HG03097 (cell line): ENCODE measurements at regions not wholly inside any gene's neighbourhood (a gene's known extent, or its start where the extent isn't known, plus 50 kb on each side); places are given as distances from the start of the nearest gene placed in this dataset.
"Not testable (repeated sequence)": the region's sequence is repeated elsewhere in the genome, so short reads cannot be mapped to it uniquely, and the experiment has no call there.

Experiments used
- ATAC-seq: cut with Tn5 transposase; IDR thresholded peaks from one replicate; pipeline ENCODE4 v1.9.1; 2021; ENCODE audit not compliant: unreplicated experiment, low FRiP score

DNA sequence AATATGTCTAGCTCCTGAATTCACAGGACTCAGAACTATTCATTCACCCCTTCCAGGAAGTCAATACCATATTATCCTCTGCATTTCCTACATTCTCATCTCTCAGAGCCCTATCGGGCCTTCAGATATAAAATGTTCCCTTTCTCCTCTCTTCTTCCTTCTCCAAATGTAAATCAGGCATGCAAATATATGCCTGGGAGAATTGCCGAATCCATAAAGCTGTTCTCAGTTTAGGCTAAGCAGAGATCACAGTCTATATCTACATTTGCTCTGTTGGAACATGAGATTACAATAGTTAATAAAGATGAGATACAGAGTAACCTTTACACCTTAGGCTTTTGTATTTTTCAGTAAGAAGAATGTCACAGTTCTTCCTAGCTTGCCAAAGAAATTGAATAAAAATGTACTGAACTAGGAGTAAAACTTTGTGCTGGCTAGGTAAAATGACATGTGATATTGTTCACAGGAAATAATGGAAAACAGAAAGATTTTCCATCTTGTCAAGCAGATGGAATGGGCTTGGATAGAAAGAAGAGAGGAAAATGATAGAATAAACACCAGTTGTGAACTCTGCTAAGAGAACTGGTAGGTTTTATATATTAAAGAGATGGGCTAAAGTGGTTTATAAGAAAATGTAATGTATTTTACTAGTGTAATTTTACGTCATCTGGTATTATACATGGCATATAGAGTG lies 161.5 kb downstream of the NRIP1 start:
- ATAC-seq: no peak

DNA sequence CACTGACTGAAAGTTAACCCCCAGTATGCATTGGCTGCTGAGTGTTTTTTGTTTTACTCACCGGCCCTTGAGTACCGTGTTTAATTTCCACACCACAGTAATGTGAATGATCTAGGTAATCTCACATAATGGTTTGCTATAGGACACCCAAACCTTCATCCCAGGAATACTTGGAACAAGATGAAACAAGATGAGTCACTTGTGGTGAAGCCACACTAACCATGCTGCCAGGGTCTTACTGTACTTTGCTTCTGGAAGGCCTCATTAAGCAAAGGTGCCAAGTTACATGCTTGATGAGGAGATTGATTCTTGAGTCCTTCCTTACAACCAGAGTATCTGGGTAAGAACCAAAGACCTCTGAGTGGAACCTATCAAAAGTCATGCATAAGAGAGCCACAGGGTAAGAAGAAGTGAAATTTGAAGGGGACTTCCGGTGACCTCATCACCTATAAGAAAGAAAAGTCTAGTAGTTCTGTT lies 163.3 kb downstream of the NRIP1 start:
- ATAC-seq: peak; percentile 57

DNA sequence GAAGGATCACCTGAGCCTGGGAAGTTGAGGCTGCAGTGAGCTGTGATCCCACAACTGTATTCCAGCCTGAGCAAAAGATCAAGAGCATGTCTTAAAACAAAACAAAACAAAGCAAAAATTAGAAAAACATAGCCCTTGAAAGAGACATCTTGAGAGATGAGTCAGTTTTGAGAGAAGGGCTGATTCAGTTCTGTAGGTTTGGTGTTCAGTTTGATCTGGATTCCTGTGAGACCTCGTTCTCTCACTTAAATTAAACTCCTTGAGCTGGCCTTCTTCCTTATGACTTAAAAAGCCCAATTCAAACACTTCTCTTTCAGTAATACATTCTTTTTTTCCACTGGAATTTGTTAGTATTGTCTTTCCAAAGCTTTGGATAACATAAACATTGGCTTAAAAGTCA lies 164.2 kb downstream of the NRIP1 start:
- no peak for ATAC-seq

DNA sequence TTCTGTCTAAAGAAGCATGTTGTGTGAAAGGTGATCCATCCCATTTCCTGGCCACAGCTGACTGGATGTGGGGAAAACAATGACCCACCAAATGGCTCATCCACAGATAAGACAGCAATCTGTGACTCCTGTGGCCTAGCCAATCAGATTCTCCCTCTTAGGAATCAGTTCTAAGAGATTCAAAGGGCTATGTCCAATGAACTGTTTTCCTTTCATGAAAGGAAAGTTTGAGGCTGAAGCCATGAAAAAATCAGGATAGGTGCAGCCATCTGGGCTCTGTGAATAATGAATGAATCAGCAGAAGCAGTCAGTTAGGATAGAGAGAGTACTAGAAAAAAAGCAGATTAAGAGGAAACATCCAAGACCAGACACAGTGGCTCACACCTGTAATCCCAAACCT lies 164.7 kb downstream of the NRIP1 start:
- ATAC-seq: no peak

DNA sequence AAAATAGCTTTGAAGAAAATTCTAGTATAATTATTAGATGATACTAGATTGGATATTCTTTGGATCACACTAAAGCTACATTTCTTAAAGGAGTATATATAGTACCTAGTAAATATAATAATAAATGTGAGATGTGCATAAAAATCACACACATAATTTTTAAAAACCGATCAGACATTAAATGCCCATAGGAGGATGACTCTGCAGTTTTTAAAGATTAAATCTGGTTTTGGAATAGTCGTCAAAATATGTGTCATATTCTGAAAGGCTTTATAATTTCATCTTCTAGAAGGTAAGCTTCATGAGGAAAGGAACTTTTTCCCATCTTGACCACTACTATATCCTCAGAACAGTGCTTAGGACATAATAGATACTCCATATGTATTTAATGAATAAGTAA lies 169.0 kb downstream of the NRIP1 start:
- ATAC-seq: no peak

DNA sequence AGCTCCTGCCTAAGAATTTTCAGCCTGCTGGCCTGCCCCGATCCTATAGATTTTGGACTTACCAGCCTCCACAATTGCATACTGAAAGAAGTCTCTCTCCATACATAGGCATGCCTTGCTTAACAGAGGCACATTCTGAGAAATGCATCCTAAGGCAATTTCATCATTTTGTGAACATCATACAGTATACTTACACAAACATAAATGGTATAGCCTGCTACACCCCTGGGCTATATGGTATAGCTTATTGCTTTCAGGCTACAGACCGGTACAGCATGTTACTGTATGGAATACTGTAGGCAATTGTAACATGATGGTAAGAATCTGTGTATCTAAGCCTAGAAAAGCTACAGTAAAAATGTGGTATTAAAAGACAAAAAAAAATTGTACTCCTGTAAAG lies 174.7 kb downstream of the NRIP1 start:
- ATAC-seq: no peak

DNA sequence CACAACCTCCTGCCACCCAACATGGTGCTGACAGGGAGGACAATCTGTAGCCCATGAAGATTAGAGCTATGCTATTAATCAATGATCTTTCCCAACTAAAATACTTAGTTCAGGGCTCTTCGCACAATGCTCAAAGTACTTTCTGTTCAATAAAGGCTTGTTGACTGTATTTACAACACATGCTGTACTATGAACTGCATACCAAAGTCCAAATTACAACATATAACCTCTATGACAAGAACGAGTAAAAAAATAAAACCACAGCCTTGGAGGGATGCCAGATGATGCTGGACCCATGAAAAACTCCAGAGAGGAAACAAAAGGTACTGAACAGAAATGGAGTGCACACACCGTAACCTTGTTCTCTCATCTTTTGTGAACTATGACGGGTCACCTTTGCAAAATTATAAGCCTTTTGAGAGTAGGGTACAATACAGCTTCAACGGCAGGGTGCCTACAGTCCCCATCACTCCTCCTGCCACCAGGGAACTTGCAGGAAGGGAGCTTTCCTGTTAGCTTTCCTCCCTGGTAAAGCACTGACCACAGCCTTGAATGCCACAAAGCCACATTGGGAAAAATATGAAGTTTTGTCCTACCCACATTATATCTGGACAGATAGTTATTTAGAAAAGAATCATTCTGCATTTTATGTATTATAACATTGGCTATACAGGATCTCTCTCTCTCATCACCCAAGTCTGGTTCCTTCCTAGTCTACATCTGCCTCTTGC lies 175.6 kb downstream of the NRIP1 start:
- no peak for ATAC-seq

DNA sequence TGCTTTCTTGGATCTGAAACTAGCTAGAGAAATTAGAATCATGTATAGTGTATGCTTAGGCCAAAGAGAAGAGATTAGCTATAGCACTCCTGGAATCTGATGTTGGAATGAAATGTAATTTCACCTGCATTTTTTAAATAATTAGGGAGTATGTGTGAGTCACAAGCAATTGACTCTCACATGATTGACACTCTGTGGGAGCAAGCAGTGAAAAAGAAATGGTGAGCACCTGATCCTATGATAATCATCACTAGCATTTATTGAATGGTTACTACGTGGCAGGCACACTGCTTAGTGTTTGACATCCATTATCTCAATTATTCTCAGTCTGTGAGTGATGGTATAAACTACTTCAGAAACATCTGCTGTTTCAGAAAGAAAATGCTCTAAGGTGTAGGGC lies 176.6 kb downstream of the NRIP1 start:
- ATAC-seq: no peak

DNA sequence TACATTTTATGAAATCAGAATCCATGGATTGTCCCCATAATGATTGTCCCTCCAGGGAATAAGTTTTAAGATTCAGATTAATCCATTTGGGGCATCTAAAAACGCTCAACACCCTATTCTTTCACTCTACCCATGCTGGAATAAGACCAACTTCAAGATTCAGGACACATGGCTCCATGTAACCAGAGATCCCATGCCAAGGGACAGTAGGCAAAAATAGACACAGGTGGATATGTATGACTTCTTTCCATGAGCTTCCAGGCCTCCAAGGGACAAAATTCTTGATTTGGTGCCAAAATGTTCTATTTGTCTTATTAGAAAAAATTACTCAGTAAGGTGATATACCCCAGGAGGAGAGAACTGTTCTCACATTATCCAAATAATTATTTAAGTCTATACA lies 178.8 kb downstream of the NRIP1 start:
- ATAC-seq: no peak

DNA sequence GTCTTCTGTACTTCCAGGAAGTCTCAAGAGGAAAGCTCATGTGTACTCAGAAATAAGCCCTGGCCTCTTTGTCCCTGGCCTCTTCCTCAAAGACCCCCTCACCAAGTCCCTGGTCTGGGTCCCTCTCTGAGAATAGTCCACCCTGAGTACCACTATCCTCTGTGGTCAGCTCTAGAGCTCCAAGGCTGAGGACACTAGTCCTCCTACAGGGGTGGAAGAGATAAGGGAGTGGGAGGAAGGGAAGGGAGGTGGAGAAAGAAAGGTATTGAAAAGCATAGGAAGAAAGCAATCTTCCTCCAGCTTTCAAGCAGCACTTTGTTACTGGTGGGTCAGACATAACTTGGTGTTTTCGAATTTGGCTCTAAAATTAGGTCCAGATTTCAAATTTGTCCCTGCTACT lies 181.4 kb downstream of the NRIP1 start:
- no peak for ATAC-seq

DNA sequence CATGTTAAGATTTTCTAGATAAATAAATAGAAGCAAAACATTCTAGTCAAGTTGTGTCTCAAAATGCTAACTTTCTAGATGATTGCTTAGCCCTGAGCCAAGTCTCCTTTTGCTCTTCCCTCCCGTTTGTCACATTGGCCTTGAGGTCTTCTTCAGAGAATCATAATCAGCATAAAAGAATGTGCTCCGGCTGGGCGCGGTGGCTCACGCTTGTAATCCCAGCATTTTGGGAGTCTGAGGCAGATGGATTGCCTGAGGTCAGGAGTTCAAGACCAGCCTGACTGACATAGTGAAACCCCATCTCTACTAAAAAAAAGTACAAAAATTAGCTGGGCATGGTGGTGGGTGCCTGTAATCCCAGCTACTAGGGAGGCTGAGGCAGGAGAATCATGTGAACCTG lies 182.3 kb downstream of the NRIP1 start:
- ATAC-seq: not testable (repeated sequence)

DNA sequence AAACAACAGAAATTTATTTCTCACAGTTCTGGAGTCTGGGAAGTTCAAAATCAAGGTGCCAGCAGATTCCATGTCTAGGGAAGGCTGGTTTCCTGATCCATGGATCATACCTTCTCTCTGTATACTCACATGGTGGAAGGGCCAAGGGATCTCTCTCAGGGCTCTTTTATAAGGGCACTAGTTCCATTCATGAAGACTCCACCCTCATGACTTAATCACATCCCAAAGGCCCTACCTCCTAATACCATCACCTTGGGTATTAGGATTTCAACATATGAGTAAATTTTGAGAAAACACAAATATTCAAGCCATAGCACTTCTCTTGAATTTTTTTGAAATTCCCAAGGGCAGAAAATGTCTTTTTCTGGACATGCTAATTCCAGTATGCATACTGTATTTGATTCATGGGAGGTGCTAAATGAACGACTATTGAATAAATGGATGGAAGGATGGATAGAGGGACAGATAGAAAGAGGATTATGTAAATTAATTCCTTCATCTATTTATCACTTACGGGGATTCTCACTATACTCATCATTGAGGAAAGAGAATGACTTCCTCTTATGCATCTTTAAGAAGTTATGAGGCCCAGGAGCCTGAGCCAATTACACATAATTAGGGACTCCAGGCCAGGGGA lies 182.8 kb downstream of the NRIP1 start:
- no peak for ATAC-seq

DNA sequence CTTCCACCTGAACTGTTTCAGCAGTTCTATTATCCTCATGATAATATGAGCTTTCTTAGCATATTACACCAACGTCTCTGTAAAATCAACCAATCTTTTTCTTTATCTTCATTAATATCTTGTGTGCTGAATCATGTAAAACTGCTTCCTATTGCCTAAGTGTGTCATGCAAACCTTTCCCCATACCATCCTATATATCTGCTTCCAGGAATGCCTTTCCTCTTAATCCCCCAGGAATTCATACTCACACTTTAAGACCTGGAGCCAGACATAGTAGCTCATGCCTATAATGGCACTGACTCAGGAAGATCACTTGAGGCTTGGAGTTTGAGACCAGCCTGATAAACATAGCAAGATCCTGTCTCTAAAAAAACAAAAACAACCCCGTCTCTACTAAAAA lies 183.9 kb downstream of the NRIP1 start:
- ATAC-seq: no peak

DNA sequence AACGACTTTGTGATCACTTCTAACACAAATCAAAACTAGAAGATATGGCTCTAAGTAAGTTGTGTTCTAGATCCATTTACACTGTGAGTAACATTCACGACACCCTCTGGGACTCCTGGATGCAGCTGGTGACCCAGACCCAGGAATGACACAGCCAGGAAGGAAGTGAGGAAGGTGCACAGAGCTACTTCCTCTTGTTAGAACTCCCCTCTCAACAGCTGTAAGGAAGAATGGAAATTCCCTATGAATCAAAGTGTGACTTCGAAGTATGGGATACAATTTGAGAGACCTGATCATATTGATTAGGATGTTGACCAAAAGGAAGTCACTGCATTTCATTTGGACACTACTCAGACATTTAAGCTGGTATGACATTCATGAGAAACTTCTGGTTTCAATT lies 185.3 kb downstream of the NRIP1 start:
- ATAC-seq: no peak

DNA sequence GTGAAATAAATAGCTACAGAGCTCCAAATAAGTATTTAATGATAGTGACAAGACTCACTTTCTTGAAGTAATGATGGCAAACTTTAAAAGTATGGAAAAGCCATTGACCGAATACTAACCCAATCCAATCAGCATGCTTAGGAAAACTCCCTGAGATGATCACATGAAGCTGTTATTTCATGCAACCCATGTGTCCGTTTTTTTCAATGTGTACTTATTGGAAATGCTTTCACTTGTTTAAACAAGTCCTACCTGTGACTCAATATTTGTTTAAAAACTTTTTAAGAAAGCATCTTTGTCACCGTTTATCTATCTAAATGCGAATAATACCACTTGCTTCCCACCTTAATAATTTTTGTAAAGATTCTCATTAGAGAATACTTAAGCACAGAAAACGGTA lies 185.8 kb downstream of the NRIP1 start:
- ATAC-seq: no peak

DNA sequence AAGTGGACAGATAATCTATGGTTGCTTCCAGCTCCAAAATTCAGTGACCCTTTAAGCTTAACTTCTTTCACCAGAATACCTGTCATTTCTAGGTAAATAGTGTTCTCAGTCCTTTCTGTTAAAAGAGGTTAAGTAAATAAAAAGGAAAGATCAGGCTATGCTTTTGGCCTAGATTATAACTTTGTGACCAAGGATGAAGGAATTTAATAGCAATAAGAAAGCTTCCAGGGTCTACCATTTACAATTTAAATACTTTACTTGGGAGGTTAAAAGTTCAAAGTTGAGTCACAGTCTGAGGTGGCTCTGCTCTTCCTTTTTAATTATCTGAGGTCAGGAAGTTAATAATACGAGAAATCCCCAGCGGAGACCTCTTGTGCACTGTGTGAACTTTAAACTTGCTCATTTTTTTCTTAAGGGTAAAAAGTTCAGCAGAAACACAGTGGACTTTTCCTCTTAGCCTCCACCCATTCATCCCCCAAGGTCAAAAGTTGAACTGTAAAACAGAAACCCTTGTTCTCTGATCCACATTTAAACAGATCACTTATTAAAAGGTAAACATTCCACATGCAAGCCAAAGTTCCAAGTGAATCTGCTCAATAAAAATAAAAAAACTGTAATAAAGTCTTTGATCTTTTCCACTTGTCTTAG lies 187.1 kb downstream of the NRIP1 start:
- peak; percentile 47 for ATAC-seq

DNA sequence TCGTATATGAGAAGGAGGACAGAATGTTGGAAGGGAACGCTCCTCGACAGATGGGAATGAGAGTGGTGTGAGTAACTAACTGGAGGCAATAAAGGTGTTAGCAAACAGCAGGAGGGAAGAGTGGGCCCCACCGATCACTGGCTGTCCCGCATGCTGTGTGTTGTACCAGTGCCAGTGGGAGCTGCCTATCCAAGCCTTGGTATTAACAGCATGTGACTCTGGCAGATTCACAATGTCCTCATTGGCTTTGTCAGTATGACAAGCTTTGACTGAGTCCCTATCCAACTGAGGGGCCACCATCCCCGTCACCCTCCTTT lies 188.3 kb downstream of the NRIP1 start:
- ATAC-seq: no peak

DNA sequence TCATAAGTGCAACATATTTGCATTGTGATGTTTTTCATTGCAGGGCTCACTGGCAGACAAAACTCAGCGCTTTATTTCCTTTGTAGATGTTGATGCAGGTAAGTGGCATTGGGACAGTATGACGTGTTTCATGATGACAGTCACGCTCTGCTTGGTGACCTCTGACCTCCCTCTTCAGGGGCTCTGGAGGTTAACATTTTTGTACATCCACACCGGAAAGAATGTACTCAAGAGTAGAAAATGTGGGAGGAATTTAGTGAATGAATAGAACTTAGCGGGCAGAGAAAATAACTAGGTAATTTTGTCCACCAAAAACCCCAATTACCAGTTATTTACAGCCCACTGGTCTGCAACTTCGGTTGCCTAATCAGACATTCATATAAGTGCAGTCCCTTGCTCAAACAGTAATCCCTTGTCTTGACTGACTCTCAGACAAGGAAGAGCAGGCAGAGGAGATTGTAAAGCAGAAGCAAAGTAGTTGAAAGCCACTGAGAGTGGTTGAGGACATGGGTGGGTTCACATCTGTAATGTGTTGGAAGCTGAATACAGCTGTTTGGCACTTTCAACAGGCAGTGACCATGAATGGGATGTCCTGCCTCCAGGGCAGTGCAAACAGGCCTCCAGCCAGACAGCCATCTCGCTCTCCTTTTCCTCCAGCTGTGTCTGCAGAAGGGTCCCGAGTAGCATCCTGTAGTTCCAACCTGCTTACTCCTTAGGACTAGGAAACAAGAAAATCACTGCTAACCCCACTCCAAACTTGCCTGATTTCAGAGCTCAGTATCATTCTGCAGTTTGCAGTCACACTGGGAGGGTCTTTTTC lies 188.9 kb downstream of the NRIP1 start:
- ATAC-seq: peak; percentile 65

DNA sequence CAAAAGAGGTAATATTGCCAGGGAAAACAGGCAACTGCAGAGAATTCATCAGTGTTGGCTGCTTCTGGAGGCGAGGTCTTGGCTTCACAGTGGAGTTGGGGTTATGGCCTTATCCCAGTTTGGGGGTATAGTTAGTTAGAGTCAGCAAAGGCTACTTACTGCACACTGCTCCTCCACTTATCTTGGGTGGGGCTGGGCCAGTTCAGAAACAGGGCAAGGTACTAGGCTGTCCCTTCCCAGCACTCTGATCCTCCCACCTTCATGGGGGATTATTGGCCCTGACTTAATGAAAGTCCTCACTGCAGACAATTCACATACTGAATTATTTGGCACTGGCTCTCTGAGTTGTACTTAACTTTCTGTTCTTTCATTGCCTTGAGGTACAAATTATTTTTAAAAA lies 189.6 kb downstream of the NRIP1 start:
- no peak for ATAC-seq

DNA sequence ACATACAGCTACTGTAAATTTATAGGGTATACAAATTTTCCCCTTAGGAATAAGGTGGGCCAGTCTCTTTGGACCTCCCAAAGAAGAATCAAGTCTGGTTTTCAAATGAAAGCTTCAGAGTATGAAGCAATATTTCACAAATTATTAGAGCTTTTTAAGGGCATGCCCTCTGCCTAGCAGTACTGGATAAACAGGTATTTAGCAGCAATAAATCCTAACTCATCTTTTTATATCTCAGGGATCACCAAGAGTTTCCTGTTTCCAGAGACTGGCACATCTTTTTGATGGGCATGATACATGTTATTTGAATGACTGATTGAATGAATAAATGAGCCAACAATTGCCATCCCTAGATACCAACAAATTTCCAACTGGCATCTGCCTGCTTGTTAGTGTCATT lies 190.4 kb downstream of the NRIP1 start:
- no peak for ATAC-seq

DNA sequence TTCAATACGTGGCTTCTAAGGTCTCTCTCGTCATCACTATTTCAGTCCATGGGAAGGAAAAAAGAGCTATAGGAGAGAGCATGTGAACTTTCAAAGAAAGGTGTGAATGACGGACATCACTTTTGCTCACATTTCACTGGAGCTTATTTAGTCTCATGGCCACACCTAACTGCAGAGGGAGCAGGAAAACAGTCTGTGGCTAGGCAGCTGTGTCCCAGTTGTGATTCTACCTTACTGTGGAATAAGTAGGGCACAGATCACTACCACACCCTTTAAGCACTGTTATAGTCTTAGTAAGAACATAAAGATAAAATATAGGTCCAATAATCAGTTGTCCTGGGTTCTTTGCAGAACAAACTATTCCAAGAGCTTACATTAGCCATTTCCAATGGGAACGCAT lies 192.9 kb downstream of the NRIP1 start:
- ATAC-seq: no peak
